ENCODE measurements at regions not wholly inside any gene's neighbourhood (a gene's known extent, or its start where the extent isn't known, plus 50 kb on each side); places are given as distances from the start of the nearest gene placed in this dataset.

GRCh38 chr4:173858471-173858870 is 328.4 kb upstream of the HAND2 start:
- H3K4me3 ChIP-seq (ENCODE audit: low read depth in 1 of 2, low read length in 2 of 2) = no peak overlapping the region
- no peaks in the 10 kb centered on the region for H3K27me3 ChIP-seq (ENCODE audit: control insufficient read depth in 1 of 2, insufficient read depth in 2 of 2, low read length in 2 of 2)
- H3K36me3 ChIP-seq (ENCODE audit: control insufficient read depth in 2 of 2, insufficient read depth in 2 of 2, low read length in 1 of 2) = no peaks in the 10 kb centered on the region
- no peaks in the 10 kb centered on the region for H3K4me1 ChIP-seq (ENCODE audit: control insufficient read depth in 2 of 2, insufficient read depth in 2 of 2, low read length in 1 of 2)
- no peaks in the 10 kb centered on the region for H3K9me3 ChIP-seq (ENCODE audit: control insufficient read depth in 2 of 2, insufficient read depth in 1 of 2, low read depth in 1 of 2, low read length in 1 of 2)
- 30 to 51% methylated on average over 2 of the region's 2 CpGs for WGBS, 2 donors
- H3K27ac ChIP-seq (ENCODE audit: low read depth in 2 of 2, low read length in 1 of 2) = no peak overlapping the region

DNA sequence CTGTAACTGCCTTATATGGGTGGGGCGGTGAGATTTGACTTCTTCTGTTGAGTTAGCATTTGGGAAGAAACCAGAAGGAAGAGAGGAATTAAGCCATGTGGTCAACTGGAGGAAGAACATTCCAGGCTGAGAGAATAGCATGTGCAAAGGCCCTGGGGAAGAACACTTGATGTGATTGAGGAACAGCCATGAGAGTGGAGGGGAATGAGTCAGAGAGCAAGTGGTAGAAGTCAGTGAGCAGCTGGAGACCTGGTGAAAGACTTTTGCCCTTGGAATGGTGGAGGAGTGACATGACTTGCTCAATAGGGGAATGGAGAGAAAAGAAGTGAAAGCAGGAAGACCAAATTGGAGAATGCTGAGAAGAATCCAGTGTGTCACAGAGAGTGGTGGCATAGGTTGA is 327.8 kb upstream of the HAND2 start:
- Histone ChIP-seq H3K9me3 (ENCODE audit: control insufficient read depth in 2 of 2, insufficient read depth in 1 of 2, low read depth in 1 of 2, low read length in 1 of 2) (no peaks in the 10 kb centered on the region), H3K4me1 (ENCODE audit: control insufficient read depth in 2 of 2, insufficient read depth in 2 of 2, low read length in 1 of 2) (no peaks in the 10 kb centered on the region)
- 87 to 88% methylated on average over 1 of the region's 1 CpG for WGBS, 2 donors

DNA sequence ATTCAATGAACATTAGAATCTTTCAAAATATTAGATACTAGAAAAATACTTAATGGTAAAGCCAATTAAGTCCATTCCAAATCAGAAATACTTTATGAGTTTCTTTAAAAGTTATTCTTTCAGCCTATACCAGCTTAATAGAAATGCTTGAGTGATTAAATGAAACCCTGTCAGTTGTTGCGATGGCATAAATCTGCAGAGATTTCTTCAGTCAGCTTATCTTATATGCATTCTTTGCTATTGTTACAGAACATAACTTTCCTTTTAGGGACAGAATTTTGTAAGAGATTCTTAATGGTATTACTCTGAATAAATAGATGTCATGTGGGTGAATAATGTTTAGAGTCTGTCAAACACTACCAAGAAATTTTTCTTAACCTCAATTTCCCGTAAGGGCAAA is 325.0 kb upstream of the HAND2 start:
- Histone ChIP-seq H3K36me3 (ENCODE audit: control insufficient read depth in 2 of 2, insufficient read depth in 2 of 2, low read length in 1 of 2) (no peaks in the 10 kb centered on the region), H3K27me3 (ENCODE audit: control insufficient read depth in 1 of 2, insufficient read depth in 2 of 2, low read length in 2 of 2) (no peaks in the 10 kb centered on the region), H3K27ac (ENCODE audit: low read depth in 2 of 2, low read length in 1 of 2) (no peak overlapping the region), H3K4me3 (ENCODE audit: low read depth in 1 of 2, low read length in 2 of 2) (no peak overlapping the region), H3K9me3 (ENCODE audit: control insufficient read depth in 2 of 2, insufficient read depth in 1 of 2, low read depth in 1 of 2, low read length in 1 of 2) (no peaks in the 10 kb centered on the region), H3K4me1 (ENCODE audit: control insufficient read depth in 2 of 2, insufficient read depth in 2 of 2, low read length in 1 of 2) (no peaks in the 10 kb centered on the region)
- 62 to 76% methylated on average over 2 of the region's 2 CpGs for WGBS, 2 donors

More for the DNA sequence above, 327.8 kb upstream of the HAND2 start:
- Histone ChIP-seq H3K27ac (ENCODE audit: low read depth in 2 of 2, low read length in 1 of 2) (no peak overlapping the region), H3K4me3 (ENCODE audit: low read depth in 1 of 2, low read length in 2 of 2) (no peak overlapping the region), H3K36me3 (ENCODE audit: control insufficient read depth in 2 of 2, insufficient read depth in 2 of 2, low read length in 1 of 2) (no peaks in the 10 kb centered on the region), H3K27me3 (ENCODE audit: control insufficient read depth in 1 of 2, insufficient read depth in 2 of 2, low read length in 2 of 2) (no peaks in the 10 kb centered on the region)

DNA sequence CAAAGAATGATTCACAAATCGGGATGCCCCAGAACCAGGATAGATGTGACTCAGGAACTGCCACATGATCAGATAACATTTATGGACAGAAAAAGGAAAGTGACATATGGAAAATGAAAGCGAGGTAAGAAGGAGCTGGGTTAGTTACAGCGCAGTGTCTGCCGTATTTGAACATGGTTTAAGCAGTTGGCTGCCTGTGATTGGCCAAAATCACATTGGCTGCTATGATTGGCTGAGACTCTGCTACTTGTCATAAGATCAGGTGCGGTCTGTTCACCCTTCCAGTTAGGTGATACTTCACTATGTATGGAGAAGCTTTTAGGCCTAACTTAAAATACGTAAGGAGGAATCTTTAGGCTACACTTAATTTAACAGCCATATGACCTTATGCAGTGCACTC is 322.7 kb upstream of the HAND2 start:
- H3K9me3 ChIP-seq (ENCODE audit: control insufficient read depth in 2 of 2, insufficient read depth in 1 of 2, low read depth in 1 of 2, low read length in 1 of 2) = no peaks in the 10 kb centered on the region
- H3K27ac ChIP-seq (ENCODE audit: low read depth in 2 of 2, low read length in 1 of 2) = no peak overlapping the region
- H3K27me3 ChIP-seq (ENCODE audit: control insufficient read depth in 1 of 2, insufficient read depth in 2 of 2, low read length in 2 of 2) = no peaks in the 10 kb centered on the region
- H3K4me3 ChIP-seq (ENCODE audit: low read depth in 1 of 2, low read length in 2 of 2) = no peak overlapping the region
- H3K4me1 ChIP-seq (ENCODE audit: control insufficient read depth in 2 of 2, insufficient read depth in 2 of 2, low read length in 1 of 2) = no peaks in the 10 kb centered on the region
- WGBS, 2 donors = 88 to 89% methylated on average over 6 of the region's 6 CpGs
- no peaks in the 10 kb centered on the region for H3K36me3 ChIP-seq (ENCODE audit: control insufficient read depth in 2 of 2, insufficient read depth in 2 of 2, low read length in 1 of 2)

- WGBS, 2 donors = 81 to 88% methylated on average over 1 of the region's 1 CpG
Measured at GRCh38 chr4:173845580-173845979, 315.6 kb upstream of the HAND2 start.

GRCh38 chr4:173839865-173840264 is 309.8 kb upstream of the HAND2 start:
- Histone ChIP-seq H3K4me3 (ENCODE audit: low read depth in 1 of 2, low read length in 2 of 2) (no peak overlapping the region), H3K9me3 (ENCODE audit: control insufficient read depth in 2 of 2, insufficient read depth in 1 of 2, low read depth in 1 of 2, low read length in 1 of 2) (peaks cover 0 to 4% of the 10 kb centered on the region in 2 donors), H3K27me3 (ENCODE audit: control insufficient read depth in 1 of 2, insufficient read depth in 2 of 2, low read length in 2 of 2) (no peaks in the 10 kb centered on the region), H3K27ac (ENCODE audit: low read depth in 2 of 2, low read length in 1 of 2) (no peak overlapping the region), H3K4me1 (ENCODE audit: control insufficient read depth in 2 of 2, insufficient read depth in 2 of 2, low read length in 1 of 2) (no peaks in the 10 kb centered on the region), H3K36me3 (ENCODE audit: control insufficient read depth in 2 of 2, insufficient read depth in 2 of 2, low read length in 1 of 2) (no peaks in the 10 kb centered on the region)
- 55 to 65% methylated on average over 3 of the region's 3 CpGs for WGBS, 2 donors

More at GRCh38 chr4:173845580-173845979, 315.6 kb upstream of the HAND2 start:
- H3K36me3 ChIP-seq (ENCODE audit: control insufficient read depth in 2 of 2, insufficient read depth in 2 of 2, low read length in 1 of 2) = no peaks in the 10 kb centered on the region
- no peak overlapping the region for H3K4me3 ChIP-seq (ENCODE audit: low read depth in 1 of 2, low read length in 2 of 2)
- peaks cover 0 to 4% of the 10 kb centered on the region in 2 donors for H3K9me3 ChIP-seq (ENCODE audit: control insufficient read depth in 2 of 2, insufficient read depth in 1 of 2, low read depth in 1 of 2, low read length in 1 of 2)
- H3K27ac ChIP-seq (ENCODE audit: low read depth in 2 of 2, low read length in 1 of 2) = no peak overlapping the region
- H3K4me1 ChIP-seq (ENCODE audit: control insufficient read depth in 2 of 2, insufficient read depth in 2 of 2, low read length in 1 of 2) = no peaks in the 10 kb centered on the region
- H3K27me3 ChIP-seq (ENCODE audit: control insufficient read depth in 1 of 2, insufficient read depth in 2 of 2, low read length in 2 of 2) = no peaks in the 10 kb centered on the region

GRCh38 chr4:173837517-173837916 is 307.5 kb upstream of the HAND2 start:
- Histone ChIP-seq H3K27me3 (ENCODE audit: control insufficient read depth in 1 of 2, insufficient read depth in 2 of 2, low read length in 2 of 2) (no peaks in the 10 kb centered on the region), H3K27ac (ENCODE audit: low read depth in 2 of 2, low read length in 1 of 2) (no peak overlapping the region), H3K36me3 (ENCODE audit: control insufficient read depth in 2 of 2, insufficient read depth in 2 of 2, low read length in 1 of 2) (no peaks in the 10 kb centered on the region), H3K4me1 (ENCODE audit: control insufficient read depth in 2 of 2, insufficient read depth in 2 of 2, low read length in 1 of 2) (no peaks in the 10 kb centered on the region), H3K9me3 (ENCODE audit: control insufficient read depth in 2 of 2, insufficient read depth in 1 of 2, low read depth in 1 of 2, low read length in 1 of 2) (no peaks in the 10 kb centered on the region), H3K4me3 (ENCODE audit: low read depth in 1 of 2, low read length in 2 of 2) (no peak overlapping the region)
- 80 to 85% methylated on average over 3 of the region's 3 CpGs for WGBS, 2 donors

DNA sequence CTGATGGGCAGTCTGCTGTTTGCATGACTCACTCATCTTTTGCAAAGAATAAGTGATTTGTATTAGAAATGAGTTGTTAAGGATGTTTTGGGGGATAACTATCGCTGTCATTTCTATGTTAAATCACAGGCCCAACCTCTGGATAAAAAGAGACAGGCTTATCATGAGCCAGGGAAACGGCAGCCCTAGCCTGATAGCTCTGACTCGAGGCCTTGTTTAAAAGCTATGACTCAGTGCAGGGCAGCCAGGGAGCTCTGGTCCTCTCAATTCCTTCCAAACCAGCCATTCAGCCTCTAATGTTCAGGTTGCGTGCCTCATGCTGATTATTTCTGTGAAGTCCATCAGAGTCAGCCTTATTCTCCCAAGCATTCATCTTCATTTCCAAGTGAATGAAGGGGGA is 305.9 kb upstream of the HAND2 start:
- Histone ChIP-seq H3K27ac (ENCODE audit: low read depth in 2 of 2, low read length in 1 of 2) (no peak overlapping the region), H3K4me1 (ENCODE audit: control insufficient read depth in 2 of 2, insufficient read depth in 2 of 2, low read length in 1 of 2) (no peaks in the 10 kb centered on the region), H3K36me3 (ENCODE audit: control insufficient read depth in 2 of 2, insufficient read depth in 2 of 2, low read length in 1 of 2) (no peaks in the 10 kb centered on the region), H3K9me3 (ENCODE audit: control insufficient read depth in 2 of 2, insufficient read depth in 1 of 2, low read depth in 1 of 2, low read length in 1 of 2) (no peaks in the 10 kb centered on the region), H3K27me3 (ENCODE audit: control insufficient read depth in 1 of 2, insufficient read depth in 2 of 2, low read length in 2 of 2) (no peaks in the 10 kb centered on the region), H3K4me3 (ENCODE audit: low read depth in 1 of 2, low read length in 2 of 2) (no peak overlapping the region)
- 52 to 59% methylated on average over 4 of the region's 4 CpGs for WGBS, 2 donors

DNA sequence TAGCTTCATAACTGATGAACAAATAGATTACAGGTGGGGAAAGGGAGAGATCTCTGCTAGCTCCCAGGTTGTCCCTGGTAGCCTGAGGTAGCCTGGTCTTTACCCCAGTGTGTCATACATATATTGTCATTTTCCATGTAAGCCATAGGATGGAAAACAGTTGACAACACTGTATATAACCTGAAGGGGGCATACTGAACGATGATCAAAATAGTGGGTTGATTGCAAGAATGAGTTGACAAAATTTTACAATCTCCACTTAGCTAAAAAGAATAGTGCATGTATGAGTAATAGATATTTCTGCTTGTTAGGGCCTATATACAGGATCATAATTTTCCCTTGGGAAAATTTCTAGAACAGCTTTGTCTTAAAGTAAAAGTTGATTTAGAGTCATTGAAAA is 304.1 kb upstream of the HAND2 start:
- Histone ChIP-seq H3K27me3 (ENCODE audit: control insufficient read depth in 1 of 2, insufficient read depth in 2 of 2, low read length in 2 of 2) (no peaks in the 10 kb centered on the region), H3K4me3 (ENCODE audit: low read depth in 1 of 2, low read length in 2 of 2) (no peak overlapping the region), H3K4me1 (ENCODE audit: control insufficient read depth in 2 of 2, insufficient read depth in 2 of 2, low read length in 1 of 2) (no peaks in the 10 kb centered on the region), H3K36me3 (ENCODE audit: control insufficient read depth in 2 of 2, insufficient read depth in 2 of 2, low read length in 1 of 2) (no peaks in the 10 kb centered on the region), H3K9me3 (ENCODE audit: control insufficient read depth in 2 of 2, insufficient read depth in 1 of 2, low read depth in 1 of 2, low read length in 1 of 2) (no peaks in the 10 kb centered on the region), H3K27ac (ENCODE audit: low read depth in 2 of 2, low read length in 1 of 2) (no peak overlapping the region)
- 67 to 77% methylated on average over 1 of the region's 1 CpG for WGBS, 2 donors

DNA sequence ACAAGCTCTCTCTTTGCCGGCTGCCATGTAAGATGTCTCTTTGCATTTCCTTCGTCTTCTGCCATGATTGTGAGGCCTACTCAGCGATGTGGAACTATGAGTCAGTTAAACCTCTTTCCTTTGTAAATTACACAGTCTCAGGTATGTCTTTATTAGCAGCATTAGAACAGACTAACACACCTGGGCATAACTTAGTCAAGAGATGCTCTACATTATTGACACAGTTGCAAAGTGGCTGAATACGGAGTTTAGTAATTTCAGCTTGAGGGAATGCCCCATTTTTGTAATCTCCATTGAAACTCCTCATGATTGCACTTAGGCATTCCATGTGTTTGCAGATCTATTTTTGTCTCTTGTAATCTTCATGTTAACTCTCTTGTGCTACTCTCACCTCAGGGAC is 299.5 kb upstream of the HAND2 start:
- Histone ChIP-seq H3K27ac (ENCODE audit: low read depth in 2 of 2, low read length in 1 of 2) (no peak overlapping the region), H3K9me3 (ENCODE audit: control insufficient read depth in 2 of 2, insufficient read depth in 1 of 2, low read depth in 1 of 2, low read length in 1 of 2) (peaks cover 0 to 3% of the 10 kb centered on the region in 2 donors)
- WGBS, 2 donors = 93 to 95% methylated on average over 4 of the region's 4 CpGs

More for the DNA sequence above, 299.5 kb upstream of the HAND2 start:
- no peaks in the 10 kb centered on the region for H3K4me1 ChIP-seq (ENCODE audit: control insufficient read depth in 2 of 2, insufficient read depth in 2 of 2, low read length in 1 of 2)
- H3K4me3 ChIP-seq (ENCODE audit: low read depth in 1 of 2, low read length in 2 of 2) = no peak overlapping the region
- H3K36me3 ChIP-seq (ENCODE audit: control insufficient read depth in 2 of 2, insufficient read depth in 2 of 2, low read length in 1 of 2) = no peaks in the 10 kb centered on the region
- H3K27me3 ChIP-seq (ENCODE audit: control insufficient read depth in 1 of 2, insufficient read depth in 2 of 2, low read length in 2 of 2) = no peaks in the 10 kb centered on the region
